HG02840 (cell line): ENCODE measurements at regions not wholly inside any gene's neighbourhood (a gene's known extent, or its start where the extent isn't known, plus 50 kb on each side); places are given as distances from the start of the nearest gene placed in this dataset.
"Not testable (repeated sequence)": the region's sequence is repeated elsewhere in the genome, so short reads cannot be mapped to it uniquely, and the experiment has no call there.

Source experiments
- ATAC-seq: cut with Tn5 transposase; IDR thresholded peaks from one replicate; pipeline ENCODE4 v1.9.1; 2021; ENCODE audit warnings: mild to moderate bottlenecking, moderate library complexity, moderate number of reproducible peaks; ENCODE audit not compliant: unreplicated experiment, low FRiP score

DNA sequence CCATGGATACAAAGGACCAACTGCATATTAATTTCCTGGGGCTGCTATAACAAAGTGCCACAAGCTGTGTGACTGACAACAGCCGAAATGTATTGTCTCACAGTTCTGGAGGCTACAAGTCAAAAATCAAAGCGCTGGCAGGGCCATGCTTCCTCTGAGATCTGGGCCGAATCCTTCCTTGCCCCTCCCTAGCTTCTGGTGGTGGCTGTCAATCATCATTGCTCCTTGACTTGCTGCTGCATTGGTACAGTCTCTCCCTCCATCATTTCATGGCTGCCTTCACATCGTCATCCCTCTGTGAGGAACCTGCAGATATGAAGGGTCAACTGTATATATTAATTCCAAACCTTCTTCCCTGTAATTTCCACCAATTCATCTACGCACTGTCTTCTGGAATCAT, 118.3 kb downstream of the EXOC5 start:
- no peak for ATAC-seq

DNA sequence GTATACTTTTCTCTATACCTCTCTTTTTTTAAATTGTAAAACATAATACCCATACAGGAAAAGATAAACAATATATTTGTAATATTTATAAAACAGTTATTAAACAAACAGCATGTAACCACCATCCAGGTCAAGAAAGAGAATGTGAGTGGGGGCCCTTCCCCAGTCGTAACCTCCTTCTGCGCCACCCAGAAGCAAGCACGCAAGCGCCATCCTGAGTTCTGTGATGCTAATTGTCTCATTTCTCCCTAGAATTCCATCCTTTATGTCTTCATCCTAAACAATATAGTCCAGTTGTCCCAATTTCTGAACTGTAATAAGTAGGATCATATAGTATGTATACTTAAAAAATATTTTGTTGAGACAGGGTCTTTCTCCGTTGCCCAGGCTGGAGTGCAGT, 129.5 kb downstream of the EXOC5 start:
- ATAC-seq, result no peak

DNA sequence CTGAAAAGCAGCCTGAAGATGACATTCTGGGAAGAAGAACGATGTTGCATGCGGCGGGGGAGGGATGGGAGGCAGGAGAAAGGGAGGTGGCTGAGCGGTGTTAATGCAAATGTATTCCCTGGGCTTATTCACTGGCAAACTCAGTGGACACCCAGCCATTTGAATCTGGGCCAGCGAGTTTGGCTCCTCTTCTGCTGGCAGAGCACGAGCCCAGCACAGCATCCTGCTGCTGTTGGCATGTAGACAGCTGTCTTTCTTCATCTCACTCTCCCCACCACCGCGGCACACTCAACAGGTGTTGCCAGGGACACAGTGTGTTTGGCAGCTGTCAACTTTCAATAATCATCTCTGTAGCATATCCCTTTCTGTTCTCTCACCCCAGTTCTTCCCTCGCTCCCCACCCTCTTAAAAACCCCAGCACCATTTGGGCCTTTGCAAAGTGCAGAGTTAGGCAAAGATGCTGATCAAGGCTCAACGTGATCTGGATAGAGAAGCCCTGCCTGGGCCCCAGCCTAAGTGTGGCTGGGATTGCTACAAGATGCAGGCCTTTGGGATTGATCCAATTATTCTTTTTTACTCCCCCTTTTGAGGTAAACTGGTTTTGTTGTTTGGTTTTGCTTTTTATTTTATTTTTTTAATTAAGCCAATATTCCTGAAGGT, 131.9 kb downstream of the EXOC5 start:
- ATAC-seq, result no peak

DNA sequence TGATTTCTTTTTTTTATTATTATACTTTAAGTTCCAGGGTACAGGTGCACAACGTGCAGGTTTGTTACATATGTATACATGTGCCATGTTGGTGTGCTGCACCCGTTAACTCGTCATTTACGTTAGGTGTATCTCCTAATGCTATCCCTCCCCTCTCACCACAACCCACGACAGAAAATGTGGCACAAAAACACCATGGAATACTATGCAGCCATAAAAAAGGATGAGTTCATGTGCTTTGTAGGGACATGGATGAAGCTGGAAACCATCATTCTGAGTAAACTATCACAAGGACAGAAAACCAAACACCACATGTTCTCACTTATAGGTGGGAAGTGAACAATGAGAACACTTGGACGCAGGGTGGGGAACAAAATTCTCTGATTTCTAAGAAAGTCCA, 140.9 kb downstream of the EXOC5 start:
- ATAC-seq, result not testable (repeated sequence)

DNA sequence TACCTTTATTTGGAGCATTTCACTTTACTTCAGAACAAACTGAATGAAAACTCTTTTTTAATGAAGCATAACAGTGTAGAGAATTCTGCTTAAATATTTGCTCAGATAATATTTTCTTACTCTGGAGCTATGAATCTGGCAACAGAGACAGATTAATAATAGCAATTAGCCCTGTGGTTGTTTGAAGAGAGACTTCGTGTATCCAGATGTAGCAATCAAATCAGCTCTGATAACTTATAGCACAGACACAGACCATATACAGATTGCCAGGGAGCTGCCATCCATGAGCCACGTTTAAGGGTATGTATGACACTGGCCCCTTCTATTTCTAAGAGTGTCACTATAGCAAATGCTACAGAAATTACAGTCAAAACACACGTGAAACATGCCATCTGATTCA, 146.6 kb downstream of the EXOC5 start:
- ATAC-seq, result no peak

DNA sequence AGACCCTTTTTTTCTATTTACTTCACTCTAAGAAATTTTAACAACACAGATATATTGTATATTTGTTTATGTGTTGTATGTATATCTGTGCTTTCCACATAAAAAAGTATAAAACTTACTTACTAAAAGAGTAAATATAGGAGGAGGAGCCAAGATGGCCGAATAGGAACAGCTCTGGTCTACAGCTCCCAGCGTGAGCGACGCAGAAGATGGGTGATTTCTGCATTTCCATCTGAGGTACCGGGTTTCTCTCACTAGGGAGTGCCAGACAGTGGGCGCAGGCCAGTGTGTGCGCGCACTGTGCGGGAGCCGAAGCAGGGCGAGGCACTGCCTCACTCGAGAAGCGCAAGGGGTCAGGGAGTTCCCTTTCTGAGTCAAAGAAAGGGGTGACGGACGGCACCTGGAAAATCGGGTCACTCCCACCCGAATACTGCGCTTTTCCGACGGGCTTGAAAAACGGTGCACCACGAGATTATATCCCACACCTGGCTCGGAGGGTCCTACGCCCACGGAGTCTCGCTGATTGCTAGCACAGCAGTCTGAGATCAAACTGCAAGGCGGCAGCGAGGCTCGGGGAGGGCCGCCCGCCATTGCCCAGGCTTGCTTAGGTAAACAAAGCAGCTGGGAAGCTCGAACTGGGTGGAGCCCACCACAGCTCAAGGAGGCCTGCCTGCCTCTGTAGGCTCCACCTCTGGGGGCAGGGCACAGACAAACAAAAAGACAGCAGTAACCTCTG, 156.5 kb downstream of the EXOC5 start:
- ATAC-seq, result not testable (repeated sequence)

DNA sequence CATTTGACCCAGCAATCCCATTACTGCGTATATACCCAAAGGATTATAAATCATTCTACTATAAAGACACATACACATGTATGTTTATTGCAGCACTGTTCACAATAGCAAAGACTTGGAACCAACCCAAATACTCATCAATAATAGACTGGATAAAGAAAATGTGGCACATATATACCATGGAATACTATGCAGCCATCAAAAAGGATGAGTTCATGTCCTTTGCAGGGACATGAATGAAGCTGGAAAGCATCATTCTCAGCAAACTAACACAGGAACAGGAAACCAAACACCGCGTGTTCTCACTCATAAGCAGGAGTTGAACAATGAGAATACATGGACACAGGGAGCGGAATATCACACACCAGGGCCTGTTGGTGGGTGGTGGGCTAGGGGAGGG, 158.3 kb downstream of the EXOC5 start:
- not testable (repeated sequence) for ATAC-seq

DNA sequence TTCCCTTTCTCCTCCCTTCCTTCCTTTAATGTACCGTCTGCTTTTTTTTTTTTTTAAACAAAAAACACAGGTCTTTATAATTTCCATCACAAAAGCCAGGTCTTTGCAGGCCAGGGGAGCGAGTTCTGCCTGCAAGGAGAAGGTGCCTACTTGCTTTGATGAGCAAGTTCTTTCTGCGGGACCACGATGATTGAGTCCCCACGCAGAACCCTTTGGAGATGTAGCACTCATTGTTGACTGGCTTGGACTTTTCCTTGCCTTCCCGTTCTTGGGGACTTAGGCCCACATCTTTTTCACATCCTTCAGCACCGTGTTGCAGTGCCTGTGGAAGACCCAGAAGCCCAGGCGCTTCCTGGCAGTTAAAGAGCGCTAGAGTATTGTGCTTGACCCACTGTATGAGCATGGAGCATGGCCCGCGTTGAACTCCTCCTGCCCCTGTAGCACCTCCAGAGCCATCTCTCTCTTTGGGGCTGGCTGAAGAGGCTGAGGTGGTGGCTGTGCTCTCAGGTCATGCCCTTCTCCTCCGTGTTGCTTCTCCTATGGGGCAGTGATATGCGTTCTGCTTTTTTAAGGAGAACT, 177.6 kb downstream of the EXOC5 start:
- ATAC-seq, result no peak

DNA sequence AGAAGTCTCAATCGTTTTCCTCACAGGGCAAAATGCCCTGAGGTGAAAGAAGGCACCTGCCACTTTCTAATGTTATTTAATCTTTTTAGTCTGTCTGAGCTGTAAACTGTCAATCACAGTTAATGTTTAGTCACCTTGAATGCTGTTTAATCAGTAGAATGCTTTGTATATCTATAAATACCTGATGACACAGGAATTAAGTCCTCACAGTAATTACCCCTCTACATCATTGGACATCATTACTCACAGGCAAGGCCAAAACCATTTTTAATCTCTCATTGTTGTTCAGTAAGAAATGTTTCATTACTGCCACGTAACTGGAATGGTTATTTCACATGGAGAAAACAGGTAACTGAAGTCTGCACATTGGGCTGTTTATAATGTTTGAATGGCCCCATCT, 178.8 kb downstream of the EXOC5 start:
- no peak for ATAC-seq

DNA sequence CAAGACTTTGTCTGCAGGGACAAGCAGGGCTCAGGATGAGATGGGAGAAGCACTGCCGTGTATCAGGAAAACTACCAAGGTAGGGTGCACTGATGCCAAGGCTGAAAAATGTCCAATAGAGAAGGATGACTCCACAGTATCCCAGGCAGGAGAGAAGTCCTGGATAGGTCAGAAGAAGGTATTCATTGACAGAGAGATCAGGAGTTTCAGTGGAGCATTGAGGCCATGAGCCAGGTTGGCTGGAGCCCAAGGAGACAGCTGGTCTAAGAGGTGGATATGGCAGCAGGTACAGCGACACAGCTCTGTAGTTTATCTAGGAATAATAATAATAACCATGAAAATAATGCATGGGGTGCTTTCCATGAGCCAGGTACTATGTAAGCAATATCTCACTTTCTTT, 180.9 kb downstream of the EXOC5 start:
- no peak for ATAC-seq

DNA sequence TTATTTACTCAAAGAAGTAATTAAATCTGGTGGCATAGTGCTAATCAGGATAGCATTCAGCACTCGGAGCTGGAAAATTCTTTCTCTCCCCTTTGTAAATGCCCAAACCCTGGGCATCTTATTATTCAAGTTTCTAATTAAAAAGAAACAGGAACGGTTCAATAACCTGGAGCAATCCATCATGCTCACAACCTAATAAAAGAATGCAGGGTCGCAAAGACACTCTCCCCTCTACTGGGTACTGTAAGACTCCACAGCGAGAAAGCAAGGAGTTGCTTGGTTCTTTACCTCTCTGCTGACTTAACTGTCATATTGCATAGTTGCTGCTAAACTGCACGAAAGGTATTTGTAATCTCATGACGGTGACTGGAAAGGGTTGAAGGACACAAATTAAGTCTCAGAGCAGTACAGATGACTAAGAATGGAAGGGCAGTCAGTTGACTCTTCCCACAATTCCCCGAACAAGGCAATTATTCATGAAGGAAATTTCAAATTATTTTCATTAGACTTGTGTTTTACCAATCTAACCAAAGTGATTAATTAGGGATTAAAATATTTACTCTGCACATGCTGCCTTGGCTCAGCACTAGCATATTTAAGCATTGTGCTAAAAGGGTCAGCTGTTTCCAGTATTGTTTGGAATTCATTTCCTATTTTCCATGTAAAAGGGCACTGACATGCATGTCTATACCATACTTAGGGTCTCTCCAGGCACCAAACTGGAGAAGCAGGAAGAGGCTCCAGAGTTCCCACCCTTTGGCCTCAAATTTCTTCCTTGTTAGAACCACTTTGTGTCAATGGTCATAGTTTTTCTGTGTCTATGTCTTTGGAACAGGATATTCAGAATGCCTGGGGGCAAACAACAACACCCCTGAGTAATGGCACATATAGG, 182.2 kb downstream of the EXOC5 start:
- no peak for ATAC-seq

DNA sequence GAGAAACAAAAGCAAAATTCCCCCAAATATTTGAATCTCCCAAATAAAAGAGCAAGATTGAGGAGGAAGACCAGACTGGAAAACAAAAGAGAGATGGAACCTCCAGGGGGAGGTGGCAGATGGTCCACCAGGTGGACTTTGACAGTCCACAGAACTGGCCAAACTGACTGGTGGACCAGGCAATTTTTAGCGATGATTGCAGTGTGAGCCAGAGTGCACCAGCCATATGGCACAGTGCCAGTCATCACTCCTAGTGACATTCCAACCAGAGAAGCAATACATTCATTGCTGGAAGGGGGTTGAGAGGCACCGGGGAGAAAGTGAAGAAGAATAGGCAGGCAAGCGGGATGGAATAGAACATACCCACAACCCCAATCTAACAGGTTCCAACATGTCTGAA, 182.9 kb downstream of the EXOC5 start:
- no peak for ATAC-seq

DNA sequence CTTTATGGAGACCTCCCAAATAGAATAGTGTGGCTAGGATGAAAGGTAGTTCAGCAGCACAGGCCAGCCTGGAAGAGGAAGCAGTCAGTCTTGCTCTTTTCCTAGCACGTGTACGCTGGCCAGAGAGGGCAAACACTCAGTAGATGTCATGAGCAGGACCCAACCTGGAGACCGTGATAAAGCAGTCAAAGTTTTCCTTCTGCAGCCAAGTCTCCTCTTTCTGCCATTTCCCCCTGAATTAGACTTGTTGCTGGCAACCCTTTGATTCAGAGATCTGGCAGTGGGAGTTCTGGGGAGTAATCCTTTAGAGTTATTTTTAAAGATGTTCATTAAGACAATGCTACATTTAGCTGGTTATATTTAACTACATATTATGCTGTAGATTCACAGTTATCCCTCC, 183.7 kb downstream of the EXOC5 start:
- ATAC-seq, result no peak

DNA sequence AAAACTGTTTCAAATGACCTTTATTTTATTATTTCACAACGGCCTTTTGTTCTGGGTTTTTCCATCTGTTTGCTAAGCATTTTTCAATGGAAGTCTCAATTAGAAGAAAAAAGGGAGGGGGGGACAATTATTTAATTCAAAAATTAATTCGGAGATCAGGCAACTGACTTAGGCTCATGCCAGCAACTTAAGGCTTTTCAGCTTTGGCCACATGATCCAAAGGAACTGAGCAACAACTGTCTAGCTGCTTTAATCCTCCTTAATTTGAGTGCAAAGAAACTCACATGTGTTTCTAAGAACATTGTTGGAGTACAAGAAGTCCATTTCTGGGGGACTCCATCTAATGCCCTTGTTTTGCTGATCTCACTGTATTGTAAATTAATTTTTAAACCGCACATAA, 188.0 kb downstream of the EXOC5 start:
- ATAC-seq, result no peak

DNA sequence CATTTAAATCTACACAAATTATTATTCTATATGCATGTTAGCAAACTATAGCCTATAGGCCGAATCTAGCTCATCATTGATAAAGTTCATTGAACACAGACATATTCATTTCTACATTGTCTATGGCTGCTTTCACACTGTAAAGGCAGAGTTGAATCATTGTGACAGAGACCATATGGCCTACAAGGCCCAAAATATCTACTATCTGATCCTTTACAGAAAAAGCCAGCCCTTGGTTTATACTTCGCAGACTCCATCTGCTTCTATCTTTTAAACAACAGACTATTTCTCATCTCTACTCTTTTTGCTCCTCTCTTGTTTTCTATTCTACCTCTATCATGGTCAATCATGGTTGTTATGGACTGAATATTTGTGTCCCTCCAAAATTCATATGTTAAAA, 190.7 kb downstream of the EXOC5 start:
- ATAC-seq, result no peak

DNA sequence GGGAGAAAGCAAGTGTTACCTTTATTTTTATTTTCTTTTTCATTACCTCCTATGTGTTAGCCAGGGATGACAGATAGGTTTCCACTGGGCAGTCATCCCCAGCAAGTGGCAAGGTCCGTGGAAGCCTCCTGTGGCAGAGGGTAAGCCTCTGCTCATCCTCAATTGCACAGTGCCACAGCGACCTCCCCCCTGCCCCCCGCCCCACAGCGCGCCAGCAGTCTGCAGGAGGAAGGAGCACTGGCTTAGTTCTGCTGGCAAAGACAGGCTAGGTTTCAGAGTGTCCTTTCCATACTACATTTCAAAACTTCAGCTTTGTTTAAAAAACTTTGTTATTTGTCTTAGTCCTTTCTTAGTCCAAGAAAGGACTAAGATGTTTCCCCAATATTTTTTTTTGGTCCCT, 194.7 kb downstream of the EXOC5 start:
- ATAC-seq, result no peak

DNA sequence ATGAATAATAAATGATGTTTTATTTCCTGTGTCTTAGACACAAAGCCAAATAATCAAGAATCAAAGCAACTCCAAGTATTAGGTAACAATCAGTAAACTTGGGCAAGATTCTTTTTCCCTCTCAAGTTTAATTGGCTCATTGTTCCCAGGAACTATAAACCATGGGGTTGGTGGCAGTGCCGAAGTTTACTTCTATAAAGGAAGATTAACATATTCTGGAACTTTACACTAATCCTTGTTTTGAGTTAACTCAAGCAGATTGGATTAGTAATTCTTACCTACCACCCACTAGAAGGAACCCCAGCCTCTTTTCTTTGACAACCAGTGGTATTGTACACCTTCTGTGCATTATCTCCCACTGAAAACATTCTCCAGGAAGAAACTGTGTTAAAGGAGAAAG, 197.1 kb downstream of the EXOC5 start:
- no peak for ATAC-seq

DNA sequence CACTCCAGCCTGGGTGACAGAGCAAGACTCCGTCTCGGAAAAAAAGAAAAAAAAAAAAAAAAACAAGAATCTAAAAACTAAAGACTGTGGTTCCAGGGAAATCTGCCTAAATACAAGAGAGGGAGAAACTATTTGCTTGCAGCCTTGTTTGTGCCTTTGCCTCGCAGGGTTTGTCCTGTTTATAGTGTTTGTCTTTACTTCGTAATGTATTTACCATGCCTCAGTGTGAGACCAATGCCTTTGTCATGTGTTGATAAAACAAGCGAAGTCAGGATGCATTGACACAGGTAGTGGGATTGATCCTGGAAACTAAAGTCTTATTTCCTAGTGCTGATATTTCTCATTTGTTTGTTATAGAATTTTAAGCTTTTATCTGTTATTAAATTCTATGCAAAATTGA, 199.0 kb downstream of the EXOC5 start:
- no peak for ATAC-seq

DNA sequence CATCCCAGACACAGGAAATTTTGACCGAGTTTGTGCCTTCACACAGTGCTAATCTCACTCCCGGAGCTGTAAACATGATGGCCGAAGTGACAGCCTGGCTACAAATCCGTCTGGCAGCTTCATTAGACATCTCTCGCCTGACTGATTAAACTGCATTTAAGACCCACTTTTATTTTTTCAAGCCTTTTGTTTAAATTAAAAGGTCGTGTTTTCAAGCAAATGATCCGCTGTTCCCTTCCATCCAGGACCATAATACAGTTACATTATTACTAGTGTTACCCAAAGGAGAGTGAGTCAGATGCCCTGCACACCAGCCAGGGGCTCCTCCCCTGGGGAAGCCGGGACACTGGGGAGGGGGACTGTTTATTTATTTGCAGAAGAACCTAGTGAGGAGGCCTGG, 200.2 kb downstream of the EXOC5 start:
- ATAC-seq, result no peak

DNA sequence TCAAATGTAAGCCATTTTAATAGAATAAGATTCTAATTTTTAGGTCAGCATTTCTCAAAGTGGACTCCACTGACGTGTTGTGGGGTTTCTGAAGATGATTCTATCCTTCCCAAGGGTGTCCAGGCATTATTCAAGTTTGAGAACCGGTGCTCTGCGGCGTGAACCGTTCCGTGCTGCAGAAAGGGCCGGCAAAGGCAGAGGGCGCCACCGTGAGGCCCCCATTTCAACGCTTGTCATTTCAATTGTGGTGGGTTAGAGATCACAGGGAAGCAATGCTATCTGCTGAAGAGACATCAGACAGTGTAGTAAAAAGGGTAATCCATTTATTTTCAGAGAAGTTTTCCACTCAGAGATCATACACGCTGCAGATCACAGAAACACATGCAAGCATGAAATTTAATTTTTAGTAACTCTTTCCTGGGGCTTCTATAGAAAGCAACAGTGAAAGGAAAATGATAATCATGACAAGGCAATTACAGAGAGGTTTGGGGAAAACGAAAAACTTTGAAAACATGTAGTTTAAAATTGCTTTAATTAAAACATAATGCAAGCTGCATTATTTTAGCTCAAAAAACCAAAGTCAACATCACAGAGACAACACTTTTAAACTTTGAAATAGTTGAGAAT, 201.7 kb downstream of the EXOC5 start:
- ATAC-seq, result no peak

DNA sequence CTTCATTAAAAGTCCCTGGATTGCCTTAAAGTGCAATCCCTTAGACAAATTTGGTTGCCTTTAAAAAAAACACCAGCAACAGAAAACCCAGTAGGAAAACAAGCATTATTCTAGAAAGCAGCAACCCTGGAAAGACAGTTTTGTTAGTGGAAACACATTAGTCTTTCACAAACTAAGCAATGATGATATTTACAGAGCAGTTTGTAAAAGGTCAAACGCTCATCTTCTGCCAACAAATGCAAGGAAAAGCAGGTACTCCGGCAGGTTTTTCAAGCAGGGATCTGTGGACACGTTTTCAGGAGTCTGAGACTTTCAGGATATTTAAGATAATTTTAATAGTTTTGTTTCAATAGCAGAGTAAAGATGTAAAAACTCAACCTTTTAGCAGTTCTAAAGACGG, 202.2 kb downstream of the EXOC5 start:
- ATAC-seq, result no peak
